OCI-LY7 (cell line): ENCODE measurements at regions not wholly inside any gene's neighbourhood (a gene's known extent, or its start where the extent isn't known, plus 50 kb on each side); places are given as distances from the start of the nearest gene placed in this dataset.

Source experiments
- CTCF ChIP-seq: fragments of 200-600 bp; sonication (generic); conservative IDR thresholded peaks from 2 replicates; pipeline ENCODE4 v1.5.1; 2014; ENCODE audit warnings: mild to moderate bottlenecking, antibody characterized with exemption, low read length, moderate library complexity, mixed read lengths
- EZH2phosphoT487 ChIP-seq: fragments of 200-600 bp; sonication (generic); IDR thresholded peaks from 2 replicates; pipeline ENCODE4 v1.6.1; 2018; ENCODE audit warnings: low read depth, borderline replicate concordance, mild to moderate bottlenecking, mixed run types, antibody characterized with exemption, low read length, moderate library complexity, mixed read lengths

- no peak for TF ChIP-seq CTCF
- no peak for TF ChIP-seq EZH2phosphoT487
These were observed 1258.0 kb downstream of the FSCB start for GRCh38 chr14:43249116-43249515.
